HS-5 (cell line): ENCODE measurements at regions not wholly inside any gene's neighbourhood (a gene's known extent, or its start where the extent isn't known, plus 50 kb on each side); places are given as distances from the start of the nearest gene placed in this dataset.

ENCODE experiments used
- DNase-seq: peaks from one replicate; pipeline ENCODE4 v3.0.0-alpha.2; 2012; ENCODE audit warnings: low read depth

GRCh38 chr16:72266836-72267235, 94.9 kb upstream of the PMFBP1 start:
- no peak for DNase-seq

- no peak for DNase-seq
Observed at GRCh38 chr16:72264771-72265170, 92.8 kb upstream of the PMFBP1 start.

GRCh38 chr16:72262711-72263110, 90.8 kb upstream of the PMFBP1 start:
- DNase-seq, result no peak

DNA sequence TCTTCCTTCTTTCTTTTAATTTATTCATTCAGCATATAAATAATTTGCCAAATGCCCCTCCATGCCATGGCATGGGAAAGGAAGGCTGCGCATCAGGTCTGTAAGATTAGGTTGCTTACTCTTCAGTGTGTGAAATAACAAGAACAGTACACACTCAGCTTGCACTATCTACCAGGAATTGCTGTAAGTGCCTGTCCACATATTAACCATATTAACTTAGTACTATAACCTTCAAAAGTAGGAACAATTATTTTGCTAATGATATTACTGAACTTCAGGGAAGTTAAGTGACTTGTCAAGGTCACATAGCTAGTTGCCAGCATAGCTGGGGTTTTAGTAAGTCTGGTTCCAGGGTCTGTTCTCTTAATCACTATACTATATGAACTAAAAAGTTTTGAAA, 89.2 kb upstream of the PMFBP1 start:
- no peak for DNase-seq

DNA sequence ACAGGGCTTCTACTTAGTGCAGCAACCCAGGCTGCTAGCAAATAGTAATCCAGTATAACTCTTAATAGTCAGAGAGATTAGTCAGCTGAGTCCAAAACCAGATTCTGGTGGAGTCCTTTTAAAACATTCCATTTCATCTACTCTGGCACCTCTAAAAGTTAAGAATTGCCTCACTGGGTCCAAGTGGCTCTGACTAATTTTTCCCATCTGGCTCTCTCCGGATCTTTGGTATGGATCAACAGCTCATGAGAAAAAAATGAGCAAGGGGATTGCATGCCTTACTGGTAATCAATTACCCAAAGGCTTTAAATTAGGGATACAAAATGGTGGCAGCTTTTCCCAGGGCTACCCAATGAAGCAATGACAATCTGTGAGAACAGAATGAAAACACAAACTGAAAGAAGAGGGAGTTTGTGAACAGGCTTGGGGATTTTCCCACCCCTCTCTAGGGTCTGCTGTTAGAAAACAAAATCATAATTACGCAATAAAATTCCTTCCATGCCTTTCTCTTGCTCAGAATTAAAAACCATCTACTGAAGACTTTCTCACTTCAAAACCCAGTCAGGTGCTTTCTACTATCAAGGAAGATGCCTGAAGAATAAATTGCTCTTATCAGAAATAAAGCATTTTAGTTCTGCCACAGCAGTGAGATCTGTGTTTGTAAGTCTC, 84.6 kb upstream of the PMFBP1 start:
- DNase-seq, result peak; percentile 82

GRCh38 chr16:72255786-72256185, 83.8 kb upstream of the PMFBP1 start:
- no peak for DNase-seq

GRCh38 chr16:72247821-72248253, 75.9 kb upstream of the PMFBP1 start:
- DNase-seq, result peak; percentile 58

DNA sequence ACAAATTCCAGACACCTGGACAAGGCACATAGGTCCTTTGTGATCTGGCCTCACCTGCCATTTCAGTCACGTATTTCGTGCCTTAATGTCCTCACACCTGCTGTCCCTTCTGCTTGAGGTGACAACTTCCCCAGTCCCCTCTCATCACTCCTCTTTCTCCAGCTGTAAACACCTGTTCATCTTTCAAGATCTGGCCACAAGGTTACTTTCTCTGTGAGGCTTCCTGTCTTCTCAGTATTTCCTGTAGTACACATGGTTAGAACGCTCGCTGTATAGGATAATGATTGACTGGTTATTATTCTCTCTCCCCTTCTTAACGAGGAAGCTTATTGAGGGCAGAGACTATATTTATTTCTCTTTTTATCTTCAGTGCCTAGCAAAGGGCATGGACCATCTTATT, 74.5 kb upstream of the PMFBP1 start:
- DNase-seq, result no peak

DNA sequence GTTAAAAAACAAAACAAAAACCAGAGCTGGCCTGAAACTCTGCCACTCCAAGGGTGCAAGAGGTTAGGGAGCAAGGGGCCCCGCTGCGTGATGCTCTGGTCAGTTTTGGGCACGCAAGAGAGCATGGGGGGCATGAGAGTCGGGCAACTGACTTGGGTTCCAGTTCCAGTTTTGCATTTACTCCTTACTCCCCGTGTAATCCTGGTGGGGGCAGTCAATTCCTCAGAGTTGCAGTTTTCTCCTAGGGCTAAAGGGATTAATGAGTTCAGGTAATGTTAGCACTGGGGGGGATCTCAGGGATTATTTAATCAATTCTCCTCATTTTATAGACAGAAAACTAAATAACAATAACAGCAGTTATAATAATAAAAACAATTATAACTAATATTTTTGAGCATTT, 72.9 kb upstream of the PMFBP1 start:
- no peak for DNase-seq

GRCh38 chr16:72243621-72244020, 71.7 kb upstream of the PMFBP1 start:
- no peak for DNase-seq

DNA sequence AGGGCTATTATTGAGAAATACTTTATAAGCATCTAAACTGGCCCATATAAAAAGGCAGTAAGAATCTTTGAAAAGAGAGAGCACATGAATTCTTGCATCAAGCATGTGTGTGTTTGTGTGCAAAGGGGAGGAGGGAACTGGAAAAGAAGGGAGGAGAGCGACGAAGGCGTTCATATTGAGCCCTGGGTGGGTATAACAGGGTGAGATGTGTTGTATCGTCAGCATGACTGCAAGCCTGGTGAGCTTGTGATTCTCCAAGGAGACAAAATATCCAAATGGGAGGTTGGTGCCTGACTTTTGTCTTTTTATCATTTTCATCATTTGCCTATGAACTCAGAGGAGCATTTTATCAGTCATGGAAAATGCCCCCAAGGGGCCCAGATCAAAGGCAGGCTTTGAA, 70.8 kb upstream of the PMFBP1 start:
- DNase-seq, result no peak

- DNase-seq, result peak; percentile 18
Observed at GRCh38 chr16:72241930-72242329, 70.0 kb upstream of the PMFBP1 start.

DNA sequence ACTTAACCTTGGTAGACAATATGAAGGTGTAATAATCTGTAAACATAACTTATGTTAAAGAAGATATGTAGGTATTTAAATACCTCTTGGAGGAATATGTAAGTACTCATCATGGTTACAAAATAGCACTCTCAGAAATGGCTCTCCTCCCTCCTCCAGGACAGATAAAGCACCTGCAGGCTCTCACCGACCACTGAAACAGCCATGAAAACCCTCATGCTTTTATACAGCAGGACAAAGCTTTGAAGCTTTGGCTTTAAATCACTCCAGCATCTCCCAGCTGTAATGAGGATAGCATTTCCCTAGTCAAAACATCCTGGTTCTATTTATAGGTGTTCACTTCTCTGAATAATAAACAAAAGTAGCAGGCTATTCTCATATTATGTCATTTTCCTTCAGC, 69.1 kb upstream of the PMFBP1 start:
- DNase-seq, result no peak

GRCh38 chr16:72240466-72240865, 68.5 kb upstream of the PMFBP1 start:
- DNase-seq, result no peak

GRCh38 chr16:72236866-72237265, 64.9 kb upstream of the PMFBP1 start:
- no peak for DNase-seq

DNA sequence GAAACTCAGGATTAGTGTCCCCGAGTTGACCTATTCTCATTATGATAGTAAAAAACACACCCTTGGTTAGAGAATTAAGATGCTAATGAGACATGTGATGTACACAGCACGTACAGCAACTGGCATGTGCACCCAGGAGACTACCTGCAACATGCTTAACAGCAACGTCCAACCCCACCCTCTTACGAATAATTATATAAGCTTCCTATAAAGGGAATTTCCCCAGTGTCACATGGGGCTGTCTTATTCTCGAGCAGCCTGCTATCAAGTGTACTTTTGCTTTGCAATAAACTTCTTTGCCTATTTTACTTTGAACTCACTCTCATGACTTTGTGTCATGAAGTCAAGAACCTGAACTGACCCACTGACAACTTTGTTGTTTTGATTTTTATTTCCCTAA, 62.4 kb upstream of the PMFBP1 start:
- DNase-seq, result no peak

DNA sequence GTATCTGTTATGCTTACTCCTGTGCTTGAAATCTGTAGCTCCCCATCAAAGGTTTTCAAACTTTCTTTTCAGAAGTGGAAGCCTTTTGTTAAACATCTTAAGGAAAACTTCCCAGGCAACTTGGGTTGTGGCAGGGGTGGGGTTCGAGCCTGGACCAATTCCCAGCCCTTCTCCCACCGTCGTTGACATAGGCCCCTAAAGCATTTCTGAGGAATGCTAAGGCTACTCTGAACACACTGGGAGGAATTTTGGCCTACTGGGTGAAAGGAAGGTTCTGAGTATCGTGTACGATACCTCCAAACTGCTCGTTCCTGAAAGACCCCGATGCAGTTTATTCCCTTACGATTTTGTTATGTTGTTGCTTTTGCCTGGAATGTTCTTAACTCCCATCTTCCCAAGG, 56.1 kb upstream of the PMFBP1 start:
- no peak for DNase-seq

- no peak for DNase-seq
Observed at GRCh38 chr16:72226136-72226535, 54.2 kb upstream of the PMFBP1 start.

DNA sequence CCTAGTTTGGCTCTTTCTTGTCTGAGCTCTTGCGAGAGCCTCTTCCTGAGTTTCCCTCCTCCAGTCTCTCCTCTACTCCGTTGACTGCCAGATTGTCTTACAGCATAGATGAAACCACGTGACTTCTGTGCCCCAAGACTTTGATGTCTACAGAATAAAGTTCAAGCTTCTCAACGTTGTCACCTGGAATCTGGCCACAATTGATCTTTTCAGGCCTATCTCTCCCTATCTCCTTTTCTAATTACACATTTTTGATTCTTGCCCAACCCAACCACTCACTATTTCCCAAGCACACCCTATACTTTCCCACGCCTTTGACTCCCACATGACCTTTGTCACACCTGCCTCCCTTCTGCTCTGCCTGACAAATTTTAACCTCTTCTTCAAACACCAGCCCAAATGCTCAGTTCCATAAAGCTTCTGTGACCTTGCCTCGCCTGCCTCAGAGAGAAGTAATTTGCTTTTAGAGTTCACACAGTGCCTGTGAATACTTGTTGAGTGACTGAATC, 52.4 kb upstream of the PMFBP1 start:
- no peak for DNase-seq

DNA sequence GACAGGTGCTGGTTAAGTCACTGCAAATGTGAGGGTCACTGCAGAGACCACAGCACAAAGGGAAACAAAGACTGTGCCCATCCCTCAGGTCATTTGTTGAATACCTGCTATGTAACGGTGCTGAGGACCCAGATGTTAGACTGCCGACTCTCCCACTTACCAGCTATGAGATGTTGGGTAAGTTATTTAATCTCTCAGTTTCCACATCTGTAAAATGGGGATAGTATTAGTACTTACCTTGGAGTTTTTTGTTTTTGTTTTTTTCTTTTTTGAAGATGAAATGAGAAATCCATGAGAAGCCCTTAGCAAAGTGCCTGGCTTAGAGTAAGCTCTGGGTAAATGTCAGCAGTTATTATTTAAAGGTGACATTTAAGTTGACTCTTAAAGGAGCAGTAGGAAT, 50.5 kb upstream of the PMFBP1 start:
- no peak for DNase-seq
